Caco-2 (cell line): ENCODE measurements at regions not wholly inside any gene's neighbourhood (a gene's known extent, or its start where the extent isn't known, plus 50 kb on each side); places are given as distances from the start of the nearest gene placed in this dataset.

Experiments
- BruUV-seq: library from RNA; stranded (reverse); fragments of 400-500 nt; replicated peaks from 2 replicates; lab custom pipeline; 2021; lab: Mats Ljungman, UMichigan
- CTCF ChIA-PET: fragments of 300-600 bp; sonication (Branson Sonifier 250); formaldehyde crosslinking; loops from one replicate; lab custom pipeline; 2022; ENCODE audit warnings: antibody characterized with exemption; lab: Charles Lee
- POLR2A ChIA-PET: fragments of 300-600 bp; sonication (Branson Sonifier 250); formaldehyde crosslinking; loops from one replicate; lab custom pipeline; 2022; ENCODE audit warnings: antibody characterized with exemption; lab: Charles Lee
- DNase-seq, 2 experiments: peaks; one replicate each; pipeline versions ENCODE4 v3.0.0 to v3.0.0-alpha.2; 2020 to 2022
- H3K27me3 ChIP-seq: replicated peaks from 2 replicates; pipeline ENCODE4 v1.6.0; 2011; ENCODE audit warnings: low read length; ENCODE audit not compliant: control insufficient read depth, insufficient read depth
- H3K36me3 ChIP-seq: 2 replicates; pipeline ENCODE4 v1.5.1; 2011; ENCODE audit warnings: low read length; ENCODE audit not compliant: control insufficient read depth, insufficient read depth
- H3K4me1 ChIP-seq: fragments of 250-450 bp; sonication (Bioruptor Pico); 2 replicates; pipeline ENCODE4 v1.5.1; 2020; ENCODE audit warnings: mild to moderate bottlenecking
- H3K4me3 ChIP-seq: 2 replicates; pipeline ENCODE4 v1.5.1; 2011; ENCODE audit warnings: low read depth, mild to moderate bottlenecking, control low read depth, low read length
- H3K9me3 ChIP-seq: fragments of 250-450 bp; sonication (Bioruptor Pico); 2 replicates; pipeline ENCODE4 v1.5.1; 2020; ENCODE audit warnings: mild to moderate bottlenecking, moderate library complexity
- H3K27ac Mint-ChIP-seq: one replicate; pipeline ENCODE4 v1.8.0; 2022; ENCODE audit warnings: mixed read lengths; ENCODE audit not compliant: unreplicated experiment
- H3K27me3 Mint-ChIP-seq: one replicate; pipeline ENCODE4 v1.8.0; 2022; ENCODE audit warnings: mixed read lengths; ENCODE audit not compliant: insufficient read depth, unreplicated experiment
- H3K36me3 Mint-ChIP-seq: one replicate; pipeline ENCODE4 v1.8.0; 2022; ENCODE audit warnings: mild to moderate bottlenecking, mixed read lengths; ENCODE audit not compliant: insufficient read depth, unreplicated experiment
- H3K4me1 Mint-ChIP-seq: one replicate; pipeline ENCODE4 v1.8.0; 2022; ENCODE audit warnings: low read depth, mixed read lengths; ENCODE audit not compliant: unreplicated experiment
- H3K4me3 Mint-ChIP-seq: one replicate; pipeline ENCODE4 v1.8.0; 2022; ENCODE audit warnings: mild to moderate bottlenecking, moderate library complexity, mixed read lengths; ENCODE audit not compliant: unreplicated experiment
- H3K9me3 Mint-ChIP-seq: one replicate; pipeline ENCODE4 v1.8.0; 2022; ENCODE audit warnings: mixed read lengths; ENCODE audit not compliant: unreplicated experiment
- intact Hi-C: fragments of 100-400 bp; cut with micrococcal nuclease; formaldehyde crosslinking; loops from one replicate; pipeline ENCODE4 v1.10.0; 2022; ENCODE audit not compliant: unreplicated experiment
- TF ChIP-seq, protein P1 (sequence below), 2 experiments: fragments of 200-600 bp in 1 of 2; IDR thresholded peaks; 1 replicate in 1 of 2; 2 replicates in 1 of 2; pipeline versions ENCODE4 v1.5.1 to v1.8.0; 2011 to 2022; ENCODE audit warnings: antibody characterized with exemption in 1 of 2, control low read depth in 1 of 2, inconsistent platforms in 1 of 2, low read depth in 1 of 2, low read length in 1 of 2, mild to moderate bottlenecking in 1 of 2, moderate library complexity in 1 of 2; ENCODE audit not compliant: insufficient read depth in 1 of 2, severe bottlenecking in 1 of 2, unreplicated experiment in 1 of 2

DNA sequence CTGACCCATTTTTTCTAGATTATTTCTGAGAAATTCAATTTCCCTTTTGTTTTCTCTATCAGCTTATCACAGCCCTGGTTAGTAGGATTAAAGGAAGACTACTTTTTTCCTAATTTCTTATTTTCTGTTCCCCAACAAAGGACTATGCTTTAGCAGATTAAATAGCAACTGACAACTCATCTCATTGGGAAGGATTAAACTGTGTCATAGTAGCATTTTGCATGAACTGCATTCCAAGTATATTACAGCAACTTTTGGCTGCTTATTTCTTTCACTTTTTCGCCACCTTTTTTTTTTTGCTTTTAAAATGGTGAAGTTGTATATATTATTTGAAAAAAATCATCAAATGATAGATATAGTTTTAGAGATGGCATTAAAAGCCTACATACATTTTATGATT lies 570.3 kb downstream of the FBXO15 start:
- Mint-ChIP-seq H3K27me3 (no peaks in the 10 kb centered on the region), H3K9me3 (no peaks in the 10 kb centered on the region), H3K27ac (no peak overlapping the region), H3K4me1 (no peaks in the 10 kb centered on the region), H3K36me3 (no peaks in the 10 kb centered on the region), H3K4me3 (no peak overlapping the region)
- H3K4me3 ChIP-seq = no peak overlapping the region
- TF ChIP-seq, protein P1, sequence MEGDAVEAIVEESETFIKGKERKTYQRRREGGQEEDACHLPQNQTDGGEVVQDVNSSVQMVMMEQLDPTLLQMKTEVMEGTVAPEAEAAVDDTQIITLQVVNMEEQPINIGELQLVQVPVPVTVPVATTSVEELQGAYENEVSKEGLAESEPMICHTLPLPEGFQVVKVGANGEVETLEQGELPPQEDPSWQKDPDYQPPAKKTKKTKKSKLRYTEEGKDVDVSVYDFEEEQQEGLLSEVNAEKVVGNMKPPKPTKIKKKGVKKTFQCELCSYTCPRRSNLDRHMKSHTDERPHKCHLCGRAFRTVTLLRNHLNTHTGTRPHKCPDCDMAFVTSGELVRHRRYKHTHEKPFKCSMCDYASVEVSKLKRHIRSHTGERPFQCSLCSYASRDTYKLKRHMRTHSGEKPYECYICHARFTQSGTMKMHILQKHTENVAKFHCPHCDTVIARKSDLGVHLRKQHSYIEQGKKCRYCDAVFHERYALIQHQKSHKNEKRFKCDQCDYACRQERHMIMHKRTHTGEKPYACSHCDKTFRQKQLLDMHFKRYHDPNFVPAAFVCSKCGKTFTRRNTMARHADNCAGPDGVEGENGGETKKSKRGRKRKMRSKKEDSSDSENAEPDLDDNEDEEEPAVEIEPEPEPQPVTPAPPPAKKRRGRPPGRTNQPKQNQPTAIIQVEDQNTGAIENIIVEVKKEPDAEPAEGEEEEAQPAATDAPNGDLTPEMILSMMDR (IDR thresholded peaks at IDR 0.05; ENCODE audit: insufficient read depth in 1 of 2, low read depth in 1 of 2, low read length in 1 of 2, severe bottlenecking in 1 of 2, unreplicated experiment in 1 of 2) = no peak
- CTCF ChIA-PET = no interaction called here
- H3K36me3 ChIP-seq = no peaks in the 10 kb centered on the region
- intact Hi-C loops = no loop called here
- POLR2A ChIA-PET = no interaction called here
- no peak for DNase-seq
- H3K27me3 ChIP-seq = no peaks in the 10 kb centered on the region
- no TSS peak for BruUV-seq
- no peaks in the 10 kb centered on the region for H3K9me3 ChIP-seq
- H3K4me1 ChIP-seq = no peaks in the 10 kb centered on the region

DNA sequence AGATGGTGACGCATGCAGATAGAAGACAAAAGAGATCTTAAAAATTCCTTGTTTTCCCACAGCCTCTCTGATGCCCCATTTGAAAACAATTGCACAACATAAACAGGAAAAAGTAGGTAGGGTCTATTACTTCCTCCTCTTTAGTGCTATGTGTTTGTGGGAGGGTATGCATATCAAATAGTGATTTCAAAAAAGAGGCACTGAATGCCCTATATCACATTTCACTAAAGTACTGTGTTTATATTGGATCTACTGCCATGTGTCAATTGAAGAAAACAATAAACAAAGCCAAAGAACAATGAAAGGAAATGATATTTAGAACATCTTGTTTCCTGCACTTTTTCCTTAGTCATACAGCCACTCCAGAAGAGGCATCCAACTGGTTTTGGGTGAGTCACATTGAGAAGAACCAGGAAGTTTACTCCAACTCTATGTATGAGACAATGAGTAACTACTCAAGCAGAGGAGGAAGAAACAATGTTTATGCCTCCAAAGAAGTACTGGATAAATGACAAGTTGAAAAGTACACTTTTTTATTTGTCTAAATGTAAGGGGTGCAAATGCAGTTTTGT lies 583.6 kb downstream of the FBXO15 start:
- Mint-ChIP-seq H3K27ac (no peak overlapping the region), H3K9me3 (no peaks in the 10 kb centered on the region), H3K4me1 (no peaks in the 10 kb centered on the region), H3K4me3 (no peak overlapping the region), H3K27me3 (peaks cover 3% of the 10 kb centered on the region), H3K36me3 (no peaks in the 10 kb centered on the region)
- DNase-seq = no peak
- TF ChIP-seq, protein P1 (IDR thresholded peaks at IDR 0.05; ENCODE audit: insufficient read depth in 1 of 2, low read depth in 1 of 2, low read length in 1 of 2, severe bottlenecking in 1 of 2, unreplicated experiment in 1 of 2) = no peak
- H3K27me3 ChIP-seq = no peaks in the 10 kb centered on the region
- no peaks in the 10 kb centered on the region for H3K36me3 ChIP-seq
- intact Hi-C loops = no loop called here
- H3K4me1 ChIP-seq = no peaks in the 10 kb centered on the region
- no peak overlapping the region for H3K4me3 ChIP-seq
- ChIA-PET CTCF (no interaction called here), POLR2A (no interaction called here)
- BruUV-seq = no TSS peak
- H3K9me3 ChIP-seq = no peaks in the 10 kb centered on the region

DNA sequence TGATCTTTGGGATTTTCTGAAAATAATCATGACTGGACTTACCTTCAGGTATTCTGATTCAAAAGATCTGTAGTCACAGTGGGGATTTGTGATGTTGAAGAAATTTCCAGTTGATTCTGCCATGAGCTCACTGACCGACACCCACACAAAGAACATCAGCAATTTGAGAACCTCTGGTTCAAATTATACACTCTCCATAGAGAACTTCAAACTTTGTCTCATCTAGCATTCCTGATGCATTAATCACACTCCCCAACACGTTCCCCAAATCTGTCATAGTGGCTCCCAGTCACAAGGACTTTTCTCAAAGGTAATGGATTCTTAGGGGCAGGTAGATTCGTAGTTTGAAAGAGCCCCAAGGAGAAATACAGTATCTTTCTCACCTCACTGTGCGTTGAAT lies 584.3 kb downstream of the FBXO15 start:
- BruUV-seq = no TSS peak

More for the DNA sequence above, 584.3 kb downstream of the FBXO15 start:
- H3K36me3 ChIP-seq = no peaks in the 10 kb centered on the region
- no peak overlapping the region for H3K27ac Mint-ChIP-seq
- no peaks in the 10 kb centered on the region for H3K27me3 ChIP-seq
- peaks cover 3% of the 10 kb centered on the region for H3K27me3 Mint-ChIP-seq
- H3K9me3 Mint-ChIP-seq = no peaks in the 10 kb centered on the region
- intact Hi-C loops = no loop called here
- TF ChIP-seq, protein P1 (IDR thresholded peaks at IDR 0.05; ENCODE audit: insufficient read depth in 1 of 2, low read depth in 1 of 2, low read length in 1 of 2, severe bottlenecking in 1 of 2, unreplicated experiment in 1 of 2) = no peak
- no peak overlapping the region for H3K4me3 Mint-ChIP-seq
- ChIA-PET CTCF (no interaction called here), POLR2A (no interaction called here)
- H3K4me1 Mint-ChIP-seq = no peaks in the 10 kb centered on the region
- H3K9me3 ChIP-seq = no peaks in the 10 kb centered on the region
- H3K4me3 ChIP-seq = no peak overlapping the region
- H3K36me3 Mint-ChIP-seq = no peaks in the 10 kb centered on the region
- no peaks in the 10 kb centered on the region for H3K4me1 ChIP-seq
- DNase-seq = no peak
